WTC11 (cell line): ENCODE measurements at regions not wholly inside any gene's neighbourhood (a gene's known extent, or its start where the extent isn't known, plus 50 kb on each side); places are given as distances from the start of the nearest gene placed in this dataset.

Source experiments
- ATAC-seq: fragments of 200-7000 bp; cut with Tn5 transposase; 2 replicates; pipeline ENCODE4 v1.10.0; 2021; ENCODE audit warnings: mild to moderate bottlenecking, moderate library complexity
- CTCF ChIA-PET: fragments of 300-600 bp; sonication (Branson Sonifier 250); formaldehyde crosslinking; loops from one replicate; lab custom pipeline; 2021; ENCODE audit warnings: antibody characterized with exemption; lab: Charles Lee
- POLR2A ChIA-PET: fragments of 350-600 bp; sonication (Branson Sonifier 250); formaldehyde crosslinking; loops from one replicate; lab custom pipeline; 2021; ENCODE audit warnings: antibody characterized with exemption; lab: Charles Lee
- DNase-seq: peaks from one replicate; pipeline ENCODE4 v3.0.0; 2021; ENCODE audit warnings: low spot score
- H3K27ac Mint-ChIP-seq: 2 replicates; pipeline ENCODE4 v1.8.0; 2021; ENCODE audit warnings: mixed read lengths
- H3K27me3 Mint-ChIP-seq: 2 replicates; pipeline ENCODE4 v1.8.0; 2021; ENCODE audit warnings: low read depth, mild to moderate bottlenecking, moderate library complexity, mixed read lengths
- H3K36me3 Mint-ChIP-seq: 2 replicates; pipeline ENCODE4 v1.8.0; 2021; ENCODE audit warnings: mixed read lengths
- H3K4me1 Mint-ChIP-seq: 2 replicates; pipeline ENCODE4 v1.8.0; 2022; ENCODE audit warnings: mixed read lengths
- H3K4me3 Mint-ChIP-seq: 2 replicates; pipeline ENCODE4 v1.8.0; 2021; ENCODE audit warnings: mild to moderate bottlenecking, moderate library complexity, mixed read lengths
- H3K9me3 Mint-ChIP-seq: 2 replicates; pipeline ENCODE4 v1.8.0; 2021; ENCODE audit warnings: mixed read lengths
- ATF3 ChIP-seq: sonication (generic); formaldehyde crosslinking; conservative IDR thresholded peaks from 2 replicates; pipeline ENCODE4 v1.8.1; 2022; ENCODE audit warnings: mild to moderate bottlenecking, missing genetic modification reagents
- CBFB ChIP-seq: sonication (generic); formaldehyde crosslinking; IDR thresholded peaks from 2 replicates; pipeline ENCODE4 v1.8.1; 2022; ENCODE audit warnings: mild to moderate bottlenecking, low read depth, missing genetic modification reagents
- E2F1 ChIP-seq: sonication (generic); formaldehyde crosslinking; IDR thresholded peaks from 2 replicates; pipeline ENCODE4 v1.8.0; 2022; ENCODE audit warnings: mild to moderate bottlenecking, missing genetic modification reagents
- E2F4 ChIP-seq: sonication (generic); formaldehyde crosslinking; IDR thresholded peaks from 2 replicates; pipeline ENCODE4 v1.8.1; 2022; ENCODE audit warnings: low read depth, mild to moderate bottlenecking, moderate library complexity, missing genetic modification reagents, borderline replicate concordance
- ELF4 ChIP-seq: sonication (generic); formaldehyde crosslinking; IDR thresholded peaks from 2 replicates; pipeline ENCODE4 v1.8.1; 2022; ENCODE audit warnings: low read depth, mild to moderate bottlenecking, moderate library complexity, missing genetic modification reagents
- ERG ChIP-seq: fragments of 250-450 bp; sonication (Bioruptor Pico); IDR thresholded peaks from 2 replicates; pipeline ENCODE4 v1.8.0; 2021; ENCODE audit warnings: mild to moderate bottlenecking
- GABPB1 ChIP-seq: sonication (generic); formaldehyde crosslinking; IDR thresholded peaks from 2 replicates; pipeline ENCODE4 v1.8.1; 2023; ENCODE audit warnings: mild to moderate bottlenecking, missing genetic modification reagents
- HMGXB4 ChIP-seq: sonication (generic); formaldehyde crosslinking; IDR thresholded peaks from 2 replicates; pipeline ENCODE4 v1.8.1; 2023; ENCODE audit warnings: mild to moderate bottlenecking, moderate library complexity, missing genetic modification reagents
- MAX ChIP-seq: sonication (generic); formaldehyde crosslinking; IDR thresholded peaks from 2 replicates; pipeline ENCODE4 v1.8.0; 2022; ENCODE audit warnings: mild to moderate bottlenecking, missing genetic modification reagents
- MXD4 ChIP-seq: fragments of 250-450 bp; sonication (Bioruptor Pico); IDR thresholded peaks from 2 replicates; pipeline ENCODE4 v1.8.0; 2021; ENCODE audit warnings: mild to moderate bottlenecking, moderate library complexity, borderline replicate concordance
- MYBL2 ChIP-seq: sonication (generic); formaldehyde crosslinking; IDR thresholded peaks from 2 replicates; pipeline ENCODE4 v1.8.1; 2023; ENCODE audit warnings: mild to moderate bottlenecking, moderate library complexity, missing genetic modification reagents
- NFATC4 ChIP-seq: fragments of 250-450 bp; sonication (Bioruptor Pico); IDR thresholded peaks from 2 replicates; pipeline ENCODE4 v1.9.0; 2021; ENCODE audit warnings: mild to moderate bottlenecking
- NR1H2 ChIP-seq: sonication (generic); formaldehyde crosslinking; IDR thresholded peaks from 2 replicates; pipeline ENCODE4 v1.9.0; 2021; ENCODE audit warnings: mild to moderate bottlenecking, moderate library complexity, missing genetic modification reagents
- NR3C1 ChIP-seq: sonication (generic); formaldehyde crosslinking; conservative IDR thresholded peaks from 2 replicates; pipeline ENCODE4 v1.8.1; 2023; ENCODE audit warnings: low read depth, mild to moderate bottlenecking, missing genetic modification reagents
- PRDM15 ChIP-seq: sonication (generic); formaldehyde crosslinking; IDR thresholded peaks from 2 replicates; pipeline ENCODE4 v1.8.0; 2022; ENCODE audit warnings: missing genetic modification reagents
- SMAD4 ChIP-seq: sonication (generic); formaldehyde crosslinking; IDR thresholded peaks from 2 replicates; pipeline ENCODE4 v1.8.0; 2022; ENCODE audit warnings: mild to moderate bottlenecking, missing genetic modification reagents
- SOX15 ChIP-seq: fragments of 250-450 bp; sonication (Bioruptor Pico); IDR thresholded peaks from 2 replicates; pipeline ENCODE4 v1.9.0; 2021; ENCODE audit warnings: mild to moderate bottlenecking
- SP1 ChIP-seq: sonication (generic); formaldehyde crosslinking; conservative IDR thresholded peaks from 2 replicates; pipeline ENCODE4 v1.8.1; 2022; ENCODE audit warnings: missing genetic modification reagents
- TEAD1 ChIP-seq: sonication (generic); formaldehyde crosslinking; IDR thresholded peaks from 2 replicates; pipeline ENCODE4 v1.8.0; 2022; ENCODE audit warnings: mild to moderate bottlenecking, missing genetic modification reagents
- ZBTB21 ChIP-seq: sonication (generic); formaldehyde crosslinking; IDR thresholded peaks from 2 replicates; pipeline ENCODE4 v1.8.1; 2023; ENCODE audit warnings: mild to moderate bottlenecking, missing genetic modification reagents, borderline replicate concordance
- ZNF121 ChIP-seq: sonication (generic); formaldehyde crosslinking; IDR thresholded peaks from 2 replicates; pipeline ENCODE4 v1.8.0; 2023; ENCODE audit warnings: missing genetic modification reagents
- ZNF219 ChIP-seq: sonication (generic); formaldehyde crosslinking; IDR thresholded peaks from 2 replicates; pipeline ENCODE4 v1.8.0; 2023; ENCODE audit warnings: missing genetic modification reagents, mild to moderate bottlenecking, borderline replicate concordance
- ZNF317 ChIP-seq: sonication (generic); formaldehyde crosslinking; IDR thresholded peaks from 2 replicates; pipeline ENCODE4 v1.8.1; 2023; ENCODE audit warnings: low read depth, mild to moderate bottlenecking, moderate library complexity, missing genetic modification reagents, borderline replicate concordance
- ZNF416 ChIP-seq: fragments of 250-450 bp; sonication (Bioruptor Pico); IDR thresholded peaks from 2 replicates; pipeline ENCODE4 v1.9.0; 2021; ENCODE audit warnings: mild to moderate bottlenecking, inconsistent platforms
- ZNF423 ChIP-seq: fragments of 250-450 bp; sonication (Bioruptor Pico); IDR thresholded peaks from 2 replicates; pipeline ENCODE4 v2.1.2; 2022; ENCODE audit warnings: mild to moderate bottlenecking, moderate library complexity
- ZNF671 ChIP-seq: fragments of 250-450 bp; sonication (Bioruptor Pico); IDR thresholded peaks from 2 replicates; pipeline ENCODE4 v1.8.0; 2021; ENCODE audit warnings: mild to moderate bottlenecking
- ZSCAN18 ChIP-seq: fragments of 250-450 bp; sonication (Bioruptor Pico); IDR thresholded peaks from 2 replicates; pipeline ENCODE4 v2.1.2; 2022; ENCODE audit warnings: mild to moderate bottlenecking, moderate library complexity

- Mint-ChIP-seq H3K4me3 (no peak overlapping the region), H3K36me3 (peaks cover 3% of the 10 kb centered on the region; the same call in 1 of the 2 replicates), H3K27ac (no peak overlapping the region), H3K9me3 (peaks cover 14% of the 10 kb centered on the region), H3K4me1 (no peaks in the 10 kb centered on the region), H3K27me3 (no peaks in the 10 kb centered on the region)
- ATAC-seq, result no peak
- TF ChIP-seq GABPB1, result no peak
- no peak for TF ChIP-seq ZNF219 (CRISPR knock-in tag)
- no peak for TF ChIP-seq MYBL2
- TF ChIP-seq ZNF317 (CRISPR knock-in tag), result no peak
- no peak for TF ChIP-seq PRDM15
- no peak for TF ChIP-seq ZNF671 (CRISPR knock-in tag)
- no peak for TF ChIP-seq ATF3 (CRISPR knock-in tag)
- TF ChIP-seq SMAD4, result no peak
- no peak for TF ChIP-seq NR3C1 (CRISPR knock-in tag)
- no peak for DNase-seq
- ChIA-PET CTCF (no interaction called here), POLR2A (no interaction called here)
Observed at GRCh38 chr4:115674485-115674884, 561.1 kb upstream of the NDST4 start.

GRCh38 chr4:115671581-115671980 is 558.2 kb upstream of the NDST4 start:
- TF ChIP-seq TEAD1 (no peak), ZNF423 (CRISPR knock-in tag) (no peak), ZNF416 (no peak), NFATC4 (CRISPR knock-in tag) (no peak), ZNF219 (CRISPR knock-in tag) (no peak), ERG (CRISPR knock-in tag) (no peak), NR1H2 (CRISPR knock-in tag) (no peak), ELF4 (no peak), ZNF317 (CRISPR knock-in tag) (no peak), E2F1 (no peak), ZNF121 (no peak), ZSCAN18 (CRISPR knock-in tag) (no peak), ZBTB21 (no peak), CBFB (CRISPR knock-in tag) (no peak), SOX15 (CRISPR knock-in tag) (no peak), MAX (no peak), E2F4 (CRISPR knock-in tag) (no peak), SP1 (no peak), HMGXB4 (CRISPR knock-in tag) (no peak), MXD4 (no peak)
- H3K36me3 Mint-ChIP-seq, result no peaks in the 10 kb centered on the region
- no peaks in the 10 kb centered on the region for H3K27me3 Mint-ChIP-seq
- H3K9me3 Mint-ChIP-seq, result no peaks in the 10 kb centered on the region
- DNase-seq (no peak), ATAC-seq (no peak)
- H3K4me3 Mint-ChIP-seq, result no peak overlapping the region
- CTCF ChIA-PET, result no interaction called here
- H3K27ac Mint-ChIP-seq, result no peak overlapping the region
- POLR2A ChIA-PET, result no interaction called here
- H3K4me1 Mint-ChIP-seq, result no peaks in the 10 kb centered on the region
